ENCODE measurements at regions not wholly inside any gene's neighbourhood (a gene's known extent, or its start where the extent isn't known, plus 50 kb on each side); places are given as distances from the start of the nearest gene placed in this dataset.

DNA sequence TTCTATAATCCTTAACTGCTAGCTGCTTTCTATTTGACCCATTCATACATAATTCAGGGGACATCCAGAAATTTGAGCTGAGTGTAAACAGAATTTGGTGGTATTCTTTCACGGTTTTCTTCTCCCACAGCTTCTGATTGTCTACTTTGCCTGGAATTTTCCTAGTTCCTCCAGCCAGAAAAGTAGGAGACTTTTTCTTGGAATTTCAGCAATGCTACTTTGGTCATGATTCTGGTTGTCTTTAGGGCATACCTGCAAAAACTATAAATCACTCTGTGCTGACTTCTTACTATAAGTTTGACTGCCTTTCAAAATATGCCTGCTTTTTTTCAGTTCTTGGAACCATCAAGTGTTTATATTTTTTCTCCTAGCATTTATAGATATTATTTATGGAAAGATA, 260.2 kb downstream of the TMEM38B start:
- TF ChIP-seq, protein P1, sequence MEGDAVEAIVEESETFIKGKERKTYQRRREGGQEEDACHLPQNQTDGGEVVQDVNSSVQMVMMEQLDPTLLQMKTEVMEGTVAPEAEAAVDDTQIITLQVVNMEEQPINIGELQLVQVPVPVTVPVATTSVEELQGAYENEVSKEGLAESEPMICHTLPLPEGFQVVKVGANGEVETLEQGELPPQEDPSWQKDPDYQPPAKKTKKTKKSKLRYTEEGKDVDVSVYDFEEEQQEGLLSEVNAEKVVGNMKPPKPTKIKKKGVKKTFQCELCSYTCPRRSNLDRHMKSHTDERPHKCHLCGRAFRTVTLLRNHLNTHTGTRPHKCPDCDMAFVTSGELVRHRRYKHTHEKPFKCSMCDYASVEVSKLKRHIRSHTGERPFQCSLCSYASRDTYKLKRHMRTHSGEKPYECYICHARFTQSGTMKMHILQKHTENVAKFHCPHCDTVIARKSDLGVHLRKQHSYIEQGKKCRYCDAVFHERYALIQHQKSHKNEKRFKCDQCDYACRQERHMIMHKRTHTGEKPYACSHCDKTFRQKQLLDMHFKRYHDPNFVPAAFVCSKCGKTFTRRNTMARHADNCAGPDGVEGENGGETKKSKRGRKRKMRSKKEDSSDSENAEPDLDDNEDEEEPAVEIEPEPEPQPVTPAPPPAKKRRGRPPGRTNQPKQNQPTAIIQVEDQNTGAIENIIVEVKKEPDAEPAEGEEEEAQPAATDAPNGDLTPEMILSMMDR (IDR thresholded peaks at IDR 0.05; ENCODE audit: low read depth, low read length), result no peak
- TF ChIP-seq POLR2A (IDR thresholded peaks at IDR 0.05; ENCODE audit: extremely low read depth, insufficient read length), result no peak
- TF ChIP-seq, protein P2, sequence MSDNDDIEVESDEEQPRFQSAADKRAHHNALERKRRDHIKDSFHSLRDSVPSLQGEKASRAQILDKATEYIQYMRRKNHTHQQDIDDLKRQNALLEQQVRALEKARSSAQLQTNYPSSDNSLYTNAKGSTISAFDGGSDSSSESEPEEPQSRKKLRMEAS (IDR thresholded peaks at IDR 0.05; ENCODE audit: low read depth, low read length), result no peak

All from NB4 (cell line).